ENCODE measurements at regions not wholly inside any gene's neighbourhood (a gene's known extent, or its start where the extent isn't known, plus 50 kb on each side); places are given as distances from the start of the nearest gene placed in this dataset.

DNA sequence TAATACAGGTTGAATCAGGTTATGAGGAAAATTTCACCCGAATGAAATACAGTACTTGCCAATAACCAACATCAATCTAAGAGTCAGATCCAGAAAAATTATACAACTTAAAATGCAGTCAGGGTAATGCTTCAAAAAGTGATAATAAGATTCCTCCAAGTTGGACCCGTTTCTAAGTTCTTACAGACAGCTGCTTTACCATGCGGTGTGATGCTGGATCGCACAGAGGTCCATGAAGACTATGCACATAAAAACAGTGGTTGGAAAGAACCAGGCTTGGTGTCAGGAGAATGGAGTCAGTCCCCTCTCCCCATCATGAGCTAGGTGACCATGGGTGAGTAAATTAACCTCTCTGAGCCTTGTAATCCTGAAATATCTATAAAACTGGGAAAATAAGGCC lies 261.3 kb downstream of the QDPR start:
- TF ChIP-seq, protein P1, sequence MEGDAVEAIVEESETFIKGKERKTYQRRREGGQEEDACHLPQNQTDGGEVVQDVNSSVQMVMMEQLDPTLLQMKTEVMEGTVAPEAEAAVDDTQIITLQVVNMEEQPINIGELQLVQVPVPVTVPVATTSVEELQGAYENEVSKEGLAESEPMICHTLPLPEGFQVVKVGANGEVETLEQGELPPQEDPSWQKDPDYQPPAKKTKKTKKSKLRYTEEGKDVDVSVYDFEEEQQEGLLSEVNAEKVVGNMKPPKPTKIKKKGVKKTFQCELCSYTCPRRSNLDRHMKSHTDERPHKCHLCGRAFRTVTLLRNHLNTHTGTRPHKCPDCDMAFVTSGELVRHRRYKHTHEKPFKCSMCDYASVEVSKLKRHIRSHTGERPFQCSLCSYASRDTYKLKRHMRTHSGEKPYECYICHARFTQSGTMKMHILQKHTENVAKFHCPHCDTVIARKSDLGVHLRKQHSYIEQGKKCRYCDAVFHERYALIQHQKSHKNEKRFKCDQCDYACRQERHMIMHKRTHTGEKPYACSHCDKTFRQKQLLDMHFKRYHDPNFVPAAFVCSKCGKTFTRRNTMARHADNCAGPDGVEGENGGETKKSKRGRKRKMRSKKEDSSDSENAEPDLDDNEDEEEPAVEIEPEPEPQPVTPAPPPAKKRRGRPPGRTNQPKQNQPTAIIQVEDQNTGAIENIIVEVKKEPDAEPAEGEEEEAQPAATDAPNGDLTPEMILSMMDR (conservative IDR thresholded peaks at IDR 0.05; ENCODE audit: low read length): no peak
- no peak for TF ChIP-seq EZH2phosphoT487 (IDR thresholded peaks at IDR 0.05; ENCODE audit: borderline replicate concordance)

All from Loucy (cell line).